ENCODE measurements at regions not wholly inside any gene's neighbourhood (a gene's known extent, or its start where the extent isn't known, plus 50 kb on each side); places are given as distances from the start of the nearest gene placed in this dataset.

DNA sequence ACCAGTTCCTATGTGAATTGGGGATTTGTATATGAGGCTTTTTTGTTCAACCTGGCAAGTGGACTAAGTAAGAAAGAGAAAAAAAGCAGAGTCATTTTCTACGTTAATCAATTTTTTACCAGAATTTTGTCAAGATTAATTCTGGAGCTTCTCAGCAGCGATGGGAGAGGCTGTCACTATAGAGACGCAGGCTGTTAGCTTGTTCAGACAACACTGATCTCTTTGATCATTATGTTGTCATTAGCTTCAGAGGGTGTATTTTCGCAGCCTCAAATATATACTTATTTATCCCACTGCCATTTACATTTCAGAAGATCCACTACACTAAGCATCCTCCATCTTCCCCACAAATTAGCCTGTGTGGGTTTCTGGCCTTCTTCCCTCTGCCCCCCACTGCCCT, 196.7 kb upstream of the PFKP start:
- ChIA-PET POLR2A (no interaction called here), CTCF (no interaction called here)
- Mint-ChIP-seq H3K27me3 (peaks cover 20% of the 10 kb centered on the region), H3K36me3 (ENCODE audit: low read depth) (no peaks in the 10 kb centered on the region), H3K27ac (no peak overlapping the region), H3K9me3 (ENCODE audit: low read depth) (no peaks in the 10 kb centered on the region), H3K4me3 (no peak overlapping the region), H3K4me1 (no peaks in the 10 kb centered on the region)
- ATAC-seq (no peak), DNase-seq (no peak)
- intact Hi-C loops (cut with DNase I, micrococcal nuclease) = no loop called here

DNA sequence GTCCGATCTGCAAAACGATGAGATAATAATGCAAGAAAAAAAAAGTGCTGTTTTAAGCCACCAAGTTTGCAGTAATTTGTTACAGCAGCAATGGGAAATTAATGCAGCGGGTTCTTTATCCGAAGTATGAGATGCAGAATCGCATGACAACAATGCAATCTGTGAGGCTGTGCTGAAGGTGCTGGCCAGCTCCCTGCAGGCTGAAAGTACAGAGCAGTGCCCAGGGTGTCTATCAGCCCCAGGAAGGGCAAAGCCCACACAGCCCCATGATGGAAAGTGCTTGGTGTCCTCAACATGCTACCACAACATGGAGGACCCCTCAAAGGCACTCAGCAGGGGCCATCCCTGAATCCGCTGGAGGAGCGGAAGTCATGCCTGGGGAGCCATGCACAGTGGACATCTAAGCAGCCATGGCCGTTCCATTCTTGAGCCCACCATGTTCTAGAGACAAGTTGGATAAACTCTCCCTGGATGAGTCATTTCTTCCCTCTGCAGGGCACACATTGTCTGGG, 199.5 kb upstream of the PFKP start:
- intact Hi-C loops (cut with DNase I, micrococcal nuclease) = no loop called here
- ATAC-seq = no peak
- H3K36me3 Mint-ChIP-seq (ENCODE audit: low read depth) = no peaks in the 10 kb centered on the region
- no peaks in the 10 kb centered on the region for H3K9me3 Mint-ChIP-seq (ENCODE audit: low read depth)
- POLR2A ChIA-PET = no interaction called here
- no peak for DNase-seq
- CTCF ChIA-PET = no interaction called here
- H3K27ac Mint-ChIP-seq = no peak overlapping the region
- H3K4me3 Mint-ChIP-seq = no peak overlapping the region
- H3K4me1 Mint-ChIP-seq = no peaks in the 10 kb centered on the region
- H3K27me3 Mint-ChIP-seq = peaks cover 17% of the 10 kb centered on the region

DNA sequence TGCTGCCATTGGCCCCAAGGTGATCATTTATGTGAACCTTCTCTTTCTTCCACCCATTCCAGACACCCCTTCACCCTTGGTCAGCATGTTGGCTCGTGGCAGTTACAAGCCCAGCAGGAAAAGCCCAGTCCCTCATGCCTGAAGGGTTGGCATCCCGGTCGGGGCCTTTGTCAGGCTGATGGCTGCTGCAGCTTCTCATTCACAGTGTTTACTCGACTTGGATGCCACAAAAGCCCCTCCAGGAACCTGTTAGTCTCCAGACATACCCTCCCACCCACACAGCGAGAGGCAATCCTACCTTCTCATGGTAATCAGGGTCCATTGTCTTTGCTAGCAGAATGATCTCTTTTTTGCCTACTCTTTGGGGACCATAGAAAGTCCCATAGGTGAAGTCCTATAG, 200.8 kb upstream of the PFKP start:
- H3K4me3 Mint-ChIP-seq = no peak overlapping the region
- no peak for DNase-seq
- no peaks in the 10 kb centered on the region for H3K36me3 Mint-ChIP-seq (ENCODE audit: low read depth)
- CTCF ChIA-PET = no interaction called here
- no peaks in the 10 kb centered on the region for H3K4me1 Mint-ChIP-seq
- H3K27ac Mint-ChIP-seq = no peak overlapping the region
- intact Hi-C loops (cut with DNase I, micrococcal nuclease) = no loop called here
- no peaks in the 10 kb centered on the region for H3K9me3 Mint-ChIP-seq (ENCODE audit: low read depth)
- H3K27me3 Mint-ChIP-seq = peaks cover 9% of the 10 kb centered on the region
- ATAC-seq = no peak
- POLR2A ChIA-PET = no interaction called here

GRCh38 chr10:2861632-2862210, 205.6 kb upstream of the PFKP start:
- intact Hi-C loops (cut with DNase I, micrococcal nuclease) = no loop called here
- ChIA-PET CTCF (interaction anchor here (1.0 kb wide), 1 partner anchor 52 kb away, joined by 3 read pairs; no protein-coding TSS in a partner anchor), POLR2A (no interaction called here)
- Mint-ChIP-seq H3K9me3 (ENCODE audit: low read depth) (peaks cover 2% of the 10 kb centered on the region), H3K4me1 (no peaks in the 10 kb centered on the region), H3K36me3 (ENCODE audit: low read depth) (no peaks in the 10 kb centered on the region), H3K4me3 (no peak overlapping the region), H3K27ac (no peak overlapping the region), H3K27me3 (peaks cover 2% of the 10 kb centered on the region)
- no peak for ATAC-seq
- no peak for DNase-seq

- Mint-ChIP-seq H3K36me3 (ENCODE audit: low read depth) (no peaks in the 10 kb centered on the region), H3K4me3 (no peak overlapping the region), H3K4me1 (no peaks in the 10 kb centered on the region), H3K27me3 (peaks cover 11% of the 10 kb centered on the region), H3K27ac (no peak overlapping the region), H3K9me3 (ENCODE audit: low read depth) (peaks cover 2% of the 10 kb centered on the region)
- DNase-seq (no peak), ATAC-seq (no peak)
- ChIA-PET POLR2A (no interaction called here), CTCF (interaction anchor here (0.7 kb wide), 1 partner anchor 33 kb away, joined by 3 read pairs; no protein-coding TSS in a partner anchor)
- intact Hi-C loops (cut with DNase I, micrococcal nuclease) = no loop called here
These were observed 208.9 kb upstream of the PFKP start for GRCh38 chr10:2858452-2858851.

- Mint-ChIP-seq H3K4me3 (no peak overlapping the region), H3K27me3 (peaks cover 15% of the 10 kb centered on the region), H3K9me3 (ENCODE audit: low read depth) (peaks cover 2% of the 10 kb centered on the region), H3K4me1 (no peaks in the 10 kb centered on the region), H3K27ac (no peak overlapping the region), H3K36me3 (ENCODE audit: low read depth) (no peaks in the 10 kb centered on the region)
- no peak for ATAC-seq
- no peak for DNase-seq
- ChIA-PET CTCF (no interaction called here), POLR2A (no interaction called here)
- intact Hi-C loops (cut with DNase I, micrococcal nuclease) = no loop called here
These were observed 210.8 kb upstream of the PFKP start for GRCh38 chr10:2856598-2856997.

- H3K4me1 Mint-ChIP-seq = no peaks in the 10 kb centered on the region
These were observed 214.6 kb upstream of the PFKP start for GRCh38 chr10:2852574-2853323.

DNA sequence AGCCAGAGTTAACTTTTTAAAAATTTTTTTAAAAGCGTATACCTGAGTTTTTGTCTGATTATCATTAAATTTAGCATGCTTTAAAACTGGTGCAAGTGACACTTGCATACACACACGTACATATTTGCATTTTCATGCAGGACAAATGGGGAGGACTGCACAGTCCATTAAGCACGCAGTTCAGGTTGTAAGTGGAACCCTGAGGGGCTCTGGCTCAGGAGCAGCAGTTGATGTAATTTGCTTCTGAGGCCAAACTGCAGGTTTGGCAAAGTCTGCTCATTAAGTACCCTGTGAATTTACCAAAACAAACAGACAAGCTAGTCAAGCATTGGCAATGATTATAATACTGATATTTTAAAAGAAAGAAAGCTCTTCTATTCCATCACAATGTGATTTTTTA, 215.8 kb upstream of the PFKP start:
- H3K9me3 Mint-ChIP-seq (ENCODE audit: low read depth) = no peaks in the 10 kb centered on the region
- intact Hi-C loops (cut with DNase I, micrococcal nuclease) = no loop called here
- ChIA-PET CTCF (no interaction called here), POLR2A (no interaction called here)
- no peak overlapping the region for H3K4me3 Mint-ChIP-seq
- no peak for DNase-seq
- ATAC-seq = no peak
- H3K36me3 Mint-ChIP-seq (ENCODE audit: low read depth) = no peaks in the 10 kb centered on the region
- H3K27me3 Mint-ChIP-seq = peaks cover 17% of the 10 kb centered on the region
- no peaks in the 10 kb centered on the region for H3K4me1 Mint-ChIP-seq
- no peak overlapping the region for H3K27ac Mint-ChIP-seq

More at GRCh38 chr10:2852574-2853323, 214.6 kb upstream of the PFKP start:
- ChIA-PET POLR2A (interaction anchor here (0.5 kb wide), 1 partner anchor 218 kb away, joined by 3 read pairs; no protein-coding TSS in a partner anchor), CTCF (no interaction called here)
- no peak overlapping the region for H3K27ac Mint-ChIP-seq
- no peaks in the 10 kb centered on the region for H3K9me3 Mint-ChIP-seq (ENCODE audit: low read depth)
- no peak for ATAC-seq
- H3K27me3 Mint-ChIP-seq = peaks cover 17% of the 10 kb centered on the region
- no peak for DNase-seq
- H3K36me3 Mint-ChIP-seq (ENCODE audit: low read depth) = no peaks in the 10 kb centered on the region
- H3K4me3 Mint-ChIP-seq = no peak overlapping the region
- intact Hi-C loops (cut with DNase I, micrococcal nuclease) = no loop called here

GRCh38 chr10:2850202-2850601, 217.1 kb upstream of the PFKP start:
- H3K36me3 Mint-ChIP-seq (ENCODE audit: low read depth) = no peaks in the 10 kb centered on the region
- POLR2A ChIA-PET = no interaction called here
- no peak for DNase-seq
- no peak overlapping the region for H3K27ac Mint-ChIP-seq
- no peaks in the 10 kb centered on the region for H3K9me3 Mint-ChIP-seq (ENCODE audit: low read depth)
- intact Hi-C loops (cut with DNase I, micrococcal nuclease) = no loop called here
- H3K27me3 Mint-ChIP-seq = peaks cover 15% of the 10 kb centered on the region
- H3K4me3 Mint-ChIP-seq = no peak overlapping the region
- CTCF ChIA-PET = no interaction called here
- no peaks in the 10 kb centered on the region for H3K4me1 Mint-ChIP-seq
- no peak for ATAC-seq

DNA sequence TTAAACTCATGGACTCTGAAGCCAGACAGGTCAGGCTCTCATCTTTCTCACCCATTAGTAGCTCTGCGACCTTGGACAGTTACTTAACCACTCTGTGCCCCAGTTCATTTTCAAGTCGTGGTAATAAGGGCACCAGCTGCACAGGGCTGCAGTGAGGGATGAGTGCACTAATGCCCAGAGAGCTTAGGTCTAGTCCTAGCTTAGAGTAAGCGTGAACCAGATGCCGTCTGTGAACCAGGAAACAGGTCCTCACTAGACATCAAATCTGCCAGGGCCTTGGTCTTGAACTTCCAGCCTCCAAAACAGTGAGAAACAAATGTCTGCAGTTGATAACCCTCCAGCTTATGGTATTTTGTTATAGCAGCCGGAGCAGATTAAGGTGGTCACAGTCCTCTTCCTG, 222.4 kb upstream of the PFKP start:
- no peak overlapping the region for H3K27ac Mint-ChIP-seq
- H3K9me3 Mint-ChIP-seq (ENCODE audit: low read depth) = no peaks in the 10 kb centered on the region
- POLR2A ChIA-PET = no interaction called here
- H3K36me3 Mint-ChIP-seq (ENCODE audit: low read depth) = no peaks in the 10 kb centered on the region
- H3K4me1 Mint-ChIP-seq = no peaks in the 10 kb centered on the region
- CTCF ChIA-PET = interaction anchor here (0.8 kb wide), 1 partner anchor 16 kb away, joined by 3 read pairs; no protein-coding TSS in a partner anchor
- no peak for DNase-seq
- H3K27me3 Mint-ChIP-seq = peaks cover 4% of the 10 kb centered on the region
- H3K4me3 Mint-ChIP-seq = no peak overlapping the region
- intact Hi-C loops (cut with DNase I, micrococcal nuclease) = no loop called here
- no peak for ATAC-seq

DNA sequence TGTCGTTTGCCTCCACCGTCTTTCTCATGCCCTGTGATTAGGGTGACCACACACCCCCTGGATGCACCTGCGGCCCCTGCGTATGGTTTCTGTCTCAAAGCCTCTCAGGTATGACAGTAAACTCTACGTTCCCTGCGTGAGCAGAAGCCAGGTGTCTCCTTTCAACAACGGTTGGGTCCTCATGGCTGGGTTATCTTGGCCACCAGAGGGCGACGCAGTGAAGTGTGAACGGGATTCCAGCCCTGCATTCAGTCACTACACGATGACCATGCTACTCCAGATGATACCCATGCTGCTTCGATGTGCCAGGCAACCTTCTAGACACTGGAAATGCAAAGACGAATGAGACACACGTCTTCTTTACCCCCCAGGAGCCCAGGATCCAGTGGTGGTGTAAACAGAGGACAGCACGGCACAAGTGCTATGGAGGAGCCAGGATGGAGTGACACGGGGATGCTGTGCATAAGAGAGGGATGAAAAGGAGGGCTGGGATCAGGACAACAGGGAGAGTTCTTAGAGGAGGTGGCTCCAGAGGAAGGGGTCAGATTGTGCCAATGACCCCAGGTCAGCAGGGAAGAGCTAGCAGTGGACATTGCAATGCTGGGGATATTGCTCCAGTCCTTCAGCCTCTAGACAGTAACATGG, 228.1 kb upstream of the PFKP start:
- CTCF ChIA-PET = interaction anchor here (0.6 to 1.4 kb wide), 5 partner anchors 12 to 205 kb away, joined by 3 to 6 read pairs (median 4); no protein-coding TSS in a partner anchor

GRCh38 chr10:2837674-2838073, 229.7 kb upstream of the PFKP start:
- ChIA-PET CTCF (interaction anchor here (1.4 kb wide), 1 partner anchor 207 kb away, joined by 6 read pairs; no protein-coding TSS in a partner anchor), POLR2A (no interaction called here)
- Mint-ChIP-seq H3K27ac (no peak overlapping the region), H3K36me3 (ENCODE audit: low read depth) (no peaks in the 10 kb centered on the region), H3K9me3 (ENCODE audit: low read depth) (no peaks in the 10 kb centered on the region), H3K27me3 (peaks cover 17% of the 10 kb centered on the region), H3K4me3 (no peak overlapping the region), H3K4me1 (no peaks in the 10 kb centered on the region)
- no peak for DNase-seq
- intact Hi-C loops (cut with DNase I, micrococcal nuclease) = loop anchor here in 1 of 2 experiments (5.0 kb wide), 1 partner anchor 205 kb away; no protein-coding TSS in a partner anchor
- ATAC-seq = no peak

More for the DNA sequence above, 228.1 kb upstream of the PFKP start:
- POLR2A ChIA-PET = no interaction called here
- Mint-ChIP-seq H3K27me3 (peaks cover 14% of the 10 kb centered on the region), H3K4me3 (no peak overlapping the region), H3K36me3 (ENCODE audit: low read depth) (no peaks in the 10 kb centered on the region), H3K4me1 (no peaks in the 10 kb centered on the region), H3K9me3 (ENCODE audit: low read depth) (no peaks in the 10 kb centered on the region), H3K27ac (no peak overlapping the region)
- ATAC-seq (no peak), DNase-seq (peak; percentile 66)
- intact Hi-C loops (cut with DNase I, micrococcal nuclease) = loop anchor here (1.0 to 5.0 kb wide), 3 partner anchors 139 to 204 kb away; no protein-coding TSS in a partner anchor
